Kidney (tissue), 13 donors: ENCODE measurements at regions not wholly inside any gene's neighbourhood (a gene's known extent, or its start where the extent isn't known, plus 50 kb on each side); places are given as distances from the start of the nearest gene placed in this dataset.

Experiments used
- DNase-seq, 5 donors: peaks; one replicate each; pipeline ENCODE4 v3.0.0-alpha.2; 2013 to 2020
- FAIRE-seq: peaks from 2 replicates; lab custom pipeline; 2012; peaks lifted over from hg19 to GRCh38; lab: Jason Lieb, UNC
- H3K27ac ChIP-seq, 2 donors: one replicate each; pipeline ENCODE4 v1.7.0; 2013; ENCODE audit warnings: low read depth in 2 of 2, low read length in 2 of 2, inconsistent platforms in 1 of 2
- H3K27me3 ChIP-seq: one replicate; pipeline ENCODE4 v1.7.1; 2013; ENCODE audit warnings: low read length, inconsistent platforms; ENCODE audit not compliant: control insufficient read depth, insufficient read depth
- H3K36me3 ChIP-seq, 3 donors: one replicate each; pipeline versions ENCODE4 v1.7.0 to v1.7.1; 2013; ENCODE audit warnings: low read length in 3 of 3, control low read depth in 1 of 3, inconsistent platforms in 1 of 3; ENCODE audit not compliant: insufficient read depth in 3 of 3, control insufficient read depth in 2 of 3
- H3K4me1 ChIP-seq, 3 donors: one replicate each; pipeline versions ENCODE4 v1.7.0 to v1.7.1; 2013; ENCODE audit warnings: low read length in 3 of 3, inconsistent platforms in 1 of 3, low read depth in 1 of 3; ENCODE audit not compliant: control insufficient read depth in 2 of 3, insufficient read depth in 2 of 3
- H3K4me3 ChIP-seq, 3 donors: one replicate each; pipeline versions ENCODE4 v1.7.0 to v1.8.1; 2013; ENCODE audit warnings: low read length in 3 of 3, control low read depth in 1 of 3, inconsistent platforms in 1 of 3
- H3K9ac ChIP-seq, 3 donors: one replicate each; pipeline versions ENCODE4 v1.7.0 to v1.7.1; 2013; ENCODE audit warnings: low read length in 3 of 3, control low read depth in 1 of 3, inconsistent platforms in 1 of 3
- H3K9me3 ChIP-seq, 3 donors: one replicate each; pipeline versions ENCODE4 v1.7.0 to v1.7.1; 2013; ENCODE audit warnings: low read length in 3 of 3, control low read depth in 1 of 3, inconsistent platforms in 1 of 3; ENCODE audit not compliant: control insufficient read depth in 2 of 3, insufficient read depth in 1 of 3
- CTCF ChIP-seq: IDR thresholded peaks from 3 replicates; pipeline ENCODE4 v1.5.1; 2012; ENCODE audit warnings: mild to moderate bottlenecking, moderate library complexity, borderline replicate concordance; ENCODE audit not compliant: insufficient read depth; ENCODE audit errors: extremely low read depth
- intact Hi-C: fragments of 100-400 bp; cut with DNase I; formaldehyde crosslinking; loops from one replicate; pipeline ENCODE4 v1.11.1; 2022
- donor health status: control.
- donor health status: control.
- donor health status: control.
- donor health status: control.
- donor health status: control.
- donor health status: DM: yes; HTN: yes; CAD: no.
- donor health status: Normal renal cell carcinoma (clear cell type).

- no peak for DNase-seq
- Histone ChIP-seq H3K27ac (no peak overlapping the region), H3K4me3 (no peak overlapping the region), H3K9ac (no peak overlapping the region), H3K4me1 (no peaks in the 10 kb centered on the region), H3K27me3 (no peaks in the 10 kb centered on the region), H3K36me3 (no peaks in the 10 kb centered on the region), H3K9me3 (no peaks in the 10 kb centered on the region)
- intact Hi-C loops = no loop called here
- no peak for TF ChIP-seq CTCF
- FAIRE-seq = no peak
Observed at GRCh38 chr4:138488533-138488932, 246.4 kb upstream of the SLC7A11 start.

- intact Hi-C loops = no loop called here
- H3K4me3 ChIP-seq = no peak overlapping the region
- H3K9me3 ChIP-seq = no peaks in the 10 kb centered on the region
- TF ChIP-seq CTCF = no peak
- FAIRE-seq (no peak), DNase-seq (no peak)
- no peak overlapping the region for H3K9ac ChIP-seq
- H3K4me1 ChIP-seq = no peaks in the 10 kb centered on the region
- H3K27me3 ChIP-seq = no peaks in the 10 kb centered on the region
- no peak overlapping the region for H3K27ac ChIP-seq
- no peaks in the 10 kb centered on the region for H3K36me3 ChIP-seq
Observed at GRCh38 chr4:138487670-138488069, 245.5 kb upstream of the SLC7A11 start.

- FAIRE-seq = no peak
Observed at GRCh38 chr4:138487230-138487629, 245.1 kb upstream of the SLC7A11 start.

More at GRCh38 chr4:138487230-138487629, 245.1 kb upstream of the SLC7A11 start:
- Histone ChIP-seq H3K36me3 (no peaks in the 10 kb centered on the region), H3K9ac (no peak overlapping the region), H3K4me3 (no peak overlapping the region), H3K27ac (no peak overlapping the region), H3K4me1 (no peaks in the 10 kb centered on the region), H3K27me3 (no peaks in the 10 kb centered on the region), H3K9me3 (no peaks in the 10 kb centered on the region)
- DNase-seq = no peak
- intact Hi-C loops = no loop called here
- TF ChIP-seq CTCF = no peak
